GM12864 (cell line): ENCODE measurements at regions not wholly inside any gene's neighbourhood (a gene's known extent, or its start where the extent isn't known, plus 50 kb on each side); places are given as distances from the start of the nearest gene placed in this dataset.

ENCODE experiments used
- DNase-seq: peaks from one replicate; pipeline ENCODE4 v3.0.0-alpha.2; 2011; ENCODE audit warnings: low read depth
- H3K4me3 ChIP-seq: 2 replicates; pipeline ENCODE4 v1.5.1; 2011; ENCODE audit warnings: mild to moderate bottlenecking, low read depth, low read length, control low read depth
- TF ChIP-seq, protein P1 (sequence below): IDR thresholded peaks from 2 replicates; pipeline ENCODE4 v1.5.1; 2011; ENCODE audit warnings: low read depth, mild to moderate bottlenecking, moderate library complexity, low read length, control low read depth, inconsistent platforms; ENCODE audit errors: missing control alignments

GRCh38 chr9:20291201-20291600 lies 331.1 kb downstream of the MLLT3 start:
- H3K4me3 ChIP-seq: no peak overlapping the region
- no peak for DNase-seq
- TF ChIP-seq, protein P1, sequence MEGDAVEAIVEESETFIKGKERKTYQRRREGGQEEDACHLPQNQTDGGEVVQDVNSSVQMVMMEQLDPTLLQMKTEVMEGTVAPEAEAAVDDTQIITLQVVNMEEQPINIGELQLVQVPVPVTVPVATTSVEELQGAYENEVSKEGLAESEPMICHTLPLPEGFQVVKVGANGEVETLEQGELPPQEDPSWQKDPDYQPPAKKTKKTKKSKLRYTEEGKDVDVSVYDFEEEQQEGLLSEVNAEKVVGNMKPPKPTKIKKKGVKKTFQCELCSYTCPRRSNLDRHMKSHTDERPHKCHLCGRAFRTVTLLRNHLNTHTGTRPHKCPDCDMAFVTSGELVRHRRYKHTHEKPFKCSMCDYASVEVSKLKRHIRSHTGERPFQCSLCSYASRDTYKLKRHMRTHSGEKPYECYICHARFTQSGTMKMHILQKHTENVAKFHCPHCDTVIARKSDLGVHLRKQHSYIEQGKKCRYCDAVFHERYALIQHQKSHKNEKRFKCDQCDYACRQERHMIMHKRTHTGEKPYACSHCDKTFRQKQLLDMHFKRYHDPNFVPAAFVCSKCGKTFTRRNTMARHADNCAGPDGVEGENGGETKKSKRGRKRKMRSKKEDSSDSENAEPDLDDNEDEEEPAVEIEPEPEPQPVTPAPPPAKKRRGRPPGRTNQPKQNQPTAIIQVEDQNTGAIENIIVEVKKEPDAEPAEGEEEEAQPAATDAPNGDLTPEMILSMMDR: no peak

- no peak for DNase-seq
- H3K4me3 ChIP-seq: no peak overlapping the region
- TF ChIP-seq, protein P1: no peak
Observed at GRCh38 chr9:20290257-20290656, 332.0 kb downstream of the MLLT3 start.

GRCh38 chr9:20289423-20290010 lies 332.8 kb downstream of the MLLT3 start:
- TF ChIP-seq, protein P1: no peak
- DNase-seq: no peak
- no peak overlapping the region for H3K4me3 ChIP-seq

DNA sequence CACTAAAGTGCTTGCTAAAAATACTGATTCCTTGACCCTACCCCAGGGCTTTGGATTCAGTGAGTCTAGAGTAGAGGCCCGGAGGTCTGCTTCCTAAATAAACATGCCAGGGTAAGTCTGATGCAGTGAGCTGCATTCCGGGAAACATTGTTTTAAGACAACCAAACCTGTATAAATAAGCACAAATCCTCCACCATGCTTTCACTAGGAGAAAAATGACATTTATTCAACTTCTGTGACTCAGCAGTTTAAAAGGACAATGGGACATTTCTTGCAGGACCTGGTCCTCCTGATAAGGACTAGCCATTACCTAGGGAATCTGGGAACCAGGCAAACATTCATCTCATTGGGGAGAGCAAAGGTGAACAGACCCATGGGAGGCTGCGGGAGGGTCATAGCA lies 335.3 kb downstream of the MLLT3 start:
- DNase-seq: no peak
- TF ChIP-seq, protein P1: no peak
- no peak overlapping the region for H3K4me3 ChIP-seq

- TF ChIP-seq, protein P1: no peak
- DNase-seq: no peak
- H3K4me3 ChIP-seq: no peak overlapping the region
Observed at GRCh38 chr9:20286154-20286700, 336.1 kb downstream of the MLLT3 start.

DNA sequence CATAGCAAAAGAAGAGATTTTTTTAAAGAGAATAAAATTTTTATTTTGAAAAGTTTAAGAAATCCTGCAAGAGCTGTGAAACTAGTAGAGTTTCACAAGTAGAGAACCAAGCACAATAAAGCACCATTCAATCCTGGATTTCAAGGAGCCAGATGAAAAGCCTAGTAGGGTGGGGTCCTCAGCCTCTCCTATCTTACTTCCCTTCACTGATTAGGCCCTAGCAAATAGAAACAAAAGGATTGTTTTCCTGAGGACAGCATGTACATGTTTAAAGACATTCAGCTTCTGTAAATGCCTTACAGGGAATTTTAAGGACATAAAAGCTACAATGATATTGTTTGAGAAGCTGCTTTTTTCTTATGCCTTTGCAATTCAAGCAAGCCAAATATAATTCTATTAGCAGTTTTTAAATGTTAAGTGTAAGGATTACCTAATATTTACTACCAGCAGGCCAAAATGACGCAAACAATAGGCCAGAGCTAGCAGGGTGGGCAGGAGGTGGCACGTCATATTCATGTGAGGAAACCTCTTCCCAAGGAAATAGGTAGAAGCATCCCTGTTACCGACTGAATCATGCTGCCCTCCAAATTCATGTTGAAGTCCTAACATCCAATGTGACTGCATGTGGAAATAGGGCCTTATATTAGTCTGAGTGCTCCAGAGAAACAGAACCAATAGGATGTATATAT lies 337.6 kb downstream of the MLLT3 start:
- DNase-seq: no peak
- no peak overlapping the region for H3K4me3 ChIP-seq
- TF ChIP-seq, protein P1: no peak

DNA sequence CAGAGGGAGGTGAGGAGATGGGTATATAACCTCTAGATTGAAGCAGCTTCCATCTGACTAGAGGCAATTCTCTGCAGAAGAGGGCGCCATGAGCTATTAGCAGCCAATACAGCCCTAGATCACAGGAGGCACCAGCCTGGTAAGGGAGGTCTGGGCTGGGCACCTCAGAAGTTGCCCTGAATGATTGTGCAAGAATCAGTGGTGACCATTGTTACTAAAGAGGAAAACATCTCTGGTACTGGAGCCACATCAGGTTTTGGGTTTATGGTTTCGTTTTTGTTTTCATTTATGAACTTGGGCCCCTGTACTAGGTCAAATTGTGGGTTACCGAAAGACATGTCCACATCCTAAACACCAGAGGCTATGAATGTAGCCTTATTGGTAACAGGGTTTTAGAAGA lies 342.0 kb downstream of the MLLT3 start:
- DNase-seq: no peak
- H3K4me3 ChIP-seq: no peak overlapping the region

More for the DNA sequence above, 342.0 kb downstream of the MLLT3 start:
- TF ChIP-seq, protein P1: no peak
